NCI-H524 (cell line): ENCODE measurements at regions not wholly inside any gene's neighbourhood (a gene's known extent, or its start where the extent isn't known, plus 50 kb on each side); places are given as distances from the start of the nearest gene placed in this dataset.

Experiments used
- DNase-seq, 2 experiments: peaks; one replicate each; lab custom pipeline; 2025; lab: John Stamatoyannopoulos, UW

- peak in 1 of 2 experiments; percentile 14 for DNase-seq
Measured at GRCh38 chr7:32147546-32148268, 77.5 kb upstream of the PDE1C start.

- peak; percentile 69 to 86 for DNase-seq
Measured at GRCh38 chr7:32145911-32146310, 75.7 kb upstream of the PDE1C start.

- no peak for DNase-seq
Measured at GRCh38 chr7:32144676-32145075, 74.5 kb upstream of the PDE1C start.

- DNase-seq, result no peak
Measured at GRCh38 chr7:32143301-32143700, 73.1 kb upstream of the PDE1C start.

- no peak for DNase-seq
Measured at GRCh38 chr7:32142649-32143048, 72.4 kb upstream of the PDE1C start.

- peak in 1 of 2 experiments; percentile 22 for DNase-seq
Measured at GRCh38 chr7:32140210-32140939, 70.2 kb upstream of the PDE1C start.

GRCh38 chr7:32137059-32137458, 66.9 kb upstream of the PDE1C start:
- no peak for DNase-seq

GRCh38 chr7:32131091-32131490, 60.9 kb upstream of the PDE1C start:
- no peak for DNase-seq

GRCh38 chr7:32126843-32127242, 56.6 kb upstream of the PDE1C start:
- DNase-seq, result no peak
